Spinal cord (tissue), 9 donors: ENCODE measurements at regions not wholly inside any gene's neighbourhood (a gene's known extent, or its start where the extent isn't known, plus 50 kb on each side); places are given as distances from the start of the nearest gene placed in this dataset.

ENCODE experiments used
- DNase-seq, 6 donors: peaks; one replicate each; pipeline versions ENCODE4 v3.0.0 to v3.0.0-alpha.2; 2013 to 2015; ENCODE audit warnings: low spot score in 6 of 6, low read depth in 4 of 6
- H3K27ac ChIP-seq: one replicate; pipeline ENCODE4 v1.5.1; 2013; ENCODE audit warnings: low read depth, low read length, control low read depth
- H3K27me3 ChIP-seq: one replicate; pipeline ENCODE4 v1.6.1; 2013; ENCODE audit warnings: low read length; ENCODE audit not compliant: control insufficient read depth, insufficient read depth
- H3K36me3 ChIP-seq: one replicate; pipeline ENCODE4 v1.6.1; 2013; ENCODE audit warnings: low read length; ENCODE audit not compliant: control insufficient read depth, insufficient read depth
- H3K4me1 ChIP-seq: one replicate; pipeline ENCODE4 v1.6.1; 2013; ENCODE audit warnings: low read length; ENCODE audit not compliant: control insufficient read depth, insufficient read depth
- H3K4me3 ChIP-seq: one replicate; pipeline ENCODE4 v1.5.1; 2013; ENCODE audit warnings: low read depth, low read length, control low read depth
- H3K9me3 ChIP-seq: one replicate; pipeline ENCODE4 v1.6.1; 2013; ENCODE audit warnings: low read length; ENCODE audit not compliant: control insufficient read depth, insufficient read depth
- WGBS: methylation state at CpG from one replicate; pipeline ENCODE4 v1.1.5; 2013; ENCODE audit warnings: missing lambda C conversion rate; ENCODE audit not compliant: insufficient coverage; 5-methylcytosine and 5-hydroxymethylcytosine counted together
- donor health status: healthy.

DNA sequence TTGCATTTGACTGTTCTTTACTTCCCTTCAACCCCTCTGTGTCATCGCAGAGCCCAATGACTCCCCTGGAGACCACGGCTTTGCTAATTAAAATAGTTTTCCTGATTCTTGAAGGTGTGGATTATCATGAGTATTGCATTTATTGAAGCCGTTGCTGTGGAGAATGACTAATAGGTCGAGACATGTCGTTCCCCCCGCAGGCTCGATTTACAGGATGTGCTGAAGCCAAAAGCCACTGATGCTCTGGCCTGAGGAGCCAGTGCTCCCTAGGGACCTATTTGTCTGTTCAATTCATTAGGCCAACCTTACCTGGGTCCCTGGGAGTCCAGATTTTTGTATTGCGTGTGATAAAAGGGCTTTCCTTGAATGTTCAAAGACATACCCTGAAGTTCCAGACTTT, 102.3 kb downstream of the NPTX2 start:
- 70% methylated on average over 5 of the region's 8 CpGs for WGBS
- Histone ChIP-seq H3K4me3 (no peak overlapping the region), H3K27me3 (no peaks in the 10 kb centered on the region), H3K36me3 (no peaks in the 10 kb centered on the region), H3K27ac (no peak overlapping the region), H3K9me3 (no peaks in the 10 kb centered on the region), H3K4me1 (no peaks in the 10 kb centered on the region)
- DNase-seq, result no peak

DNA sequence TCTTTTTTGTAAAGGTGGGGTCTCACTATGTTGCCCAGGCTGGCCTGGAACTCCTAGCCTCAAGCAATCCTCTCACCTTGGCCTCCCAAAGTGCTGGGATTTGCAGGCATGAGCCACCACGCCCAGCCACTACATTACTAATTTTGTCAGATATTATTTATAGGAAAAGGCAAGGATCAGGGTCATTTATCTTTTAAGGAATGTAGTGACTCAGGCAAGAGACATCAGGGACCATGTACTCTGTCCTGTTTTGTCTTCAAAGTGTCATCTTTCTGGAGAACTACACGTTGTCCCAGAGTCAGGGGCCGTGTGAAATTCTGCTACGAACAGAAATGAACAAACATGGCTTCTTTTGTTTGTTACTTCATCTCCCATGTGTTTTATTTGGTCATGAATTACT, 105.3 kb downstream of the NPTX2 start:
- H3K4me1 ChIP-seq, result no peaks in the 10 kb centered on the region
- no peaks in the 10 kb centered on the region for H3K9me3 ChIP-seq
- H3K27ac ChIP-seq, result no peak overlapping the region
- 65% methylated on average over 2 of the region's 4 CpGs for WGBS
- no peak overlapping the region for H3K4me3 ChIP-seq
- DNase-seq, result no peak
- H3K27me3 ChIP-seq, result no peaks in the 10 kb centered on the region
- no peaks in the 10 kb centered on the region for H3K36me3 ChIP-seq

- H3K27ac ChIP-seq, result no peak overlapping the region
- H3K9me3 ChIP-seq, result no peaks in the 10 kb centered on the region
- no peak overlapping the region for H3K4me3 ChIP-seq
- peak in 1 of 6 donors; percentile 36 for DNase-seq
- no peaks in the 10 kb centered on the region for H3K36me3 ChIP-seq
- WGBS, result 63% methylated on average over 5 of the region's 6 CpGs
- H3K27me3 ChIP-seq, result no peaks in the 10 kb centered on the region
- peaks cover 3% of the 10 kb centered on the region for H3K4me1 ChIP-seq
Observed at GRCh38 chr7:98724591-98724990, 107.5 kb downstream of the NPTX2 start.

GRCh38 chr7:98727146-98727709, 110.1 kb downstream of the NPTX2 start:
- DNase-seq, result no peak
- 64% methylated on average over 5 of the region's 7 CpGs for WGBS
- no peaks in the 10 kb centered on the region for H3K27me3 ChIP-seq
- no peak overlapping the region for H3K27ac ChIP-seq
- H3K9me3 ChIP-seq, result no peaks in the 10 kb centered on the region
- H3K4me3 ChIP-seq, result no peak overlapping the region
- H3K36me3 ChIP-seq, result no peaks in the 10 kb centered on the region
- peaks cover 3% of the 10 kb centered on the region for H3K4me1 ChIP-seq

- no peak overlapping the region for H3K27ac ChIP-seq
- DNase-seq, result no peak
- peaks cover 3% of the 10 kb centered on the region for H3K4me1 ChIP-seq
- H3K9me3 ChIP-seq, result no peaks in the 10 kb centered on the region
- 84% methylated on average over 2 of the region's 3 CpGs for WGBS
- H3K36me3 ChIP-seq, result no peaks in the 10 kb centered on the region
- no peak overlapping the region for H3K4me3 ChIP-seq
- H3K27me3 ChIP-seq, result no peaks in the 10 kb centered on the region
Observed at GRCh38 chr7:98728555-98728954, 111.5 kb downstream of the NPTX2 start.

DNA sequence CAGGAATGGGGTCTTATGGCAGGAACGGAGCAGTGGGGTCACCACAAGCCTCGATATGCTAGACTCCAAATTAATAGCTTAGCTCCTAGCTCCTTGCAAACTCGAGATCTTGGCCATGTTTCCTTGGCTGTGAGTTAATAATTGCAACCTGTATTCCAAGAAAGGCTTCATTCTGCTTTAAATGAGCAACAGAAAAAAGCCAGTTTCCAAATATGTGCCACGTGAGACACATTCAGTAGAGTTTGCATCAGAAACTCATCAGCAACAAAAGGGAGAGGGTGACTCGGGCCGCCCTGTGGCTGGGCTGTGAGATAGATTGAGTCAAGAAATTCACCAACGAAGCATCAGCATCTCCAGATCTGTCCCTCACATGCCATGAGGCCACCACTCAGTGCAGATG, 112.0 kb downstream of the NPTX2 start:
- Histone ChIP-seq H3K9me3 (no peaks in the 10 kb centered on the region), H3K4me3 (no peak overlapping the region), H3K27ac (no peak overlapping the region), H3K36me3 (no peaks in the 10 kb centered on the region), H3K27me3 (no peaks in the 10 kb centered on the region), H3K4me1 (peaks cover 3% of the 10 kb centered on the region)
- peak in 1 of 6 donors; percentile 72 for DNase-seq
- WGBS, result 58% methylated on average over 2 of the region's 7 CpGs

DNA sequence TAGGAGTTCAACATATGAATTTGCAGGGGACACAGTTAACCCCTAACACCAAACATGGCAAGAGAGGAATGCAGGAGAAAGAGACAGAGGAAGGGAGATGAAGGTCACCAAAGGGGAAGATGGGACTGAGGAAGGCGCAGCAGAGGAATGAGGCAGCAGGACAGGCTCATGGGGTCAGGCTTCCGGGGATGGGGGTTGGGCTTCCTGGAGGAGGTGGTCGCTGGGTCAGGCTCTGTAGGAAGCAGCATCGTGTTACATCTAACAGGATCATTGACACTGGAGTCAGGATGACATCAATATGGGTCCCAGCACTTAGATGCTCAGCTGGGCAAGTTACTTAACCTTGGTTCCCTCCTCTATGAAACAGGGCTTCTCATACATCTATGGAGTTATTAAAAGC, 113.2 kb downstream of the NPTX2 start:
- 73% methylated on average over 3 of the region's 4 CpGs for WGBS
- no peaks in the 10 kb centered on the region for H3K27me3 ChIP-seq
- no peak for DNase-seq
- H3K9me3 ChIP-seq, result no peaks in the 10 kb centered on the region
- peaks cover 3% of the 10 kb centered on the region for H3K4me1 ChIP-seq
- H3K27ac ChIP-seq, result no peak overlapping the region
- no peak overlapping the region for H3K4me3 ChIP-seq
- H3K36me3 ChIP-seq, result no peaks in the 10 kb centered on the region

GRCh38 chr7:98731651-98732050, 114.6 kb downstream of the NPTX2 start:
- 93% methylated on average over 5 of the region's 7 CpGs for WGBS
- no peaks in the 10 kb centered on the region for H3K36me3 ChIP-seq
- no peak overlapping the region for H3K27ac ChIP-seq
- no peaks in the 10 kb centered on the region for H3K9me3 ChIP-seq
- DNase-seq, result no peak
- H3K4me1 ChIP-seq, result peaks cover 3% of the 10 kb centered on the region
- H3K27me3 ChIP-seq, result no peaks in the 10 kb centered on the region
- no peak overlapping the region for H3K4me3 ChIP-seq

GRCh38 chr7:98733036-98733435, 116.0 kb downstream of the NPTX2 start:
- Histone ChIP-seq H3K27me3 (no peaks in the 10 kb centered on the region), H3K36me3 (no peaks in the 10 kb centered on the region), H3K9me3 (no peaks in the 10 kb centered on the region), H3K27ac (no peak overlapping the region), H3K4me3 (no peak overlapping the region), H3K4me1 (peaks cover 3% of the 10 kb centered on the region)
- WGBS, result 100% methylated on average over 1 of the region's 2 CpGs
- no peak for DNase-seq

DNA sequence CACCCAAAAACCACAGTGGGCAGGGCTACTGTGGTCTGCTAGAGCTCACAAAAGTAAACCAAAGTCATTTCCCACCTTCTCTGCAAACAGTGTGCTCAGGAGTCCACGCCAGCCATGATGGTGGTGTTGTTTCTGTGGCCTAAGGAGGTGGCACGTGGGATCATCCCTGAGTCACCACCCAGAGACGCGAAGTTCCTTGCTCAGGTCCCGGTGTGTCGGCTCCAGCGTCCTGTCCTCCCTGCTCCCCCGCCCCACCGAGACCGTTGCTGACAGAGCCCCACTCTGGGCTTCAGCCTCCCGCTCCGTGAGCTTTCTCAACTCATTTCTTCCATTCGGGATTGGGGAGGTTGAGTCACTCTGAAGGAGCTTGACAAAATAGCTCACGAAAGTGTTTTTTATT, 118.7 kb downstream of the NPTX2 start:
- H3K9me3 ChIP-seq, result no peaks in the 10 kb centered on the region
- WGBS, result 81% methylated on average over 4 of the region's 14 CpGs
- H3K27me3 ChIP-seq, result no peaks in the 10 kb centered on the region

More for the DNA sequence above, 118.7 kb downstream of the NPTX2 start:
- DNase-seq, result no peak
- H3K4me3 ChIP-seq, result no peak overlapping the region
- H3K27ac ChIP-seq, result no peak overlapping the region
- H3K4me1 ChIP-seq, result no peaks in the 10 kb centered on the region
- no peaks in the 10 kb centered on the region for H3K36me3 ChIP-seq
